ENCODE measurements at regions not wholly inside any gene's neighbourhood (a gene's known extent, or its start where the extent isn't known, plus 50 kb on each side); places are given as distances from the start of the nearest gene placed in this dataset.

- no peak overlapping the region for H3K9ac ChIP-seq (ENCODE audit: low read depth in 1 of 2, low read length in 2 of 2)
- TF ChIP-seq ZBTB33 (IDR thresholded peaks at IDR 0.05) = no peak
- no peak for TF ChIP-seq RAD21 (IDR thresholded peaks at IDR 0.05)
- no peak for TF ChIP-seq RXRA (IDR thresholded peaks at IDR 0.05)
- no peak for TF ChIP-seq NR2F2 (IDR thresholded peaks at IDR 0.05)
- H3K9me3 ChIP-seq (ENCODE audit: control insufficient read depth in 4 of 4, low read length in 3 of 4) = peaks cover 0 to 2% (median 0%) of the 10 kb centered on the region in 4 donors
- no peak for DNase-seq (ENCODE audit: low spot score)
- no peak overlapping the region for H3K4me3 ChIP-seq (ENCODE audit: low read depth in 1 of 3, low read length in 3 of 3)
- H3K27me3 ChIP-seq (ENCODE audit: control insufficient read depth in 4 of 4, insufficient read depth in 4 of 4, low read length in 3 of 4) = no peaks in the 10 kb centered on the region
- H3K4me1 ChIP-seq (ENCODE audit: control insufficient read depth in 4 of 4, insufficient read depth in 4 of 4, low read length in 3 of 4) = peaks cover 0 to 2% (median 0%) of the 10 kb centered on the region in 4 donors
- no peak overlapping the region for H3K27ac ChIP-seq (ENCODE audit: low read depth in 1 of 2, low read length in 2 of 2)
- no peaks in the 10 kb centered on the region for H3K36me3 ChIP-seq (ENCODE audit: control insufficient read depth in 4 of 4, insufficient read depth in 3 of 4, low read depth in 1 of 4, low read length in 3 of 4)
Observed at GRCh38 chr6:25038300-25038699, 102.5 kb upstream of the RIPOR2 start.

DNA sequence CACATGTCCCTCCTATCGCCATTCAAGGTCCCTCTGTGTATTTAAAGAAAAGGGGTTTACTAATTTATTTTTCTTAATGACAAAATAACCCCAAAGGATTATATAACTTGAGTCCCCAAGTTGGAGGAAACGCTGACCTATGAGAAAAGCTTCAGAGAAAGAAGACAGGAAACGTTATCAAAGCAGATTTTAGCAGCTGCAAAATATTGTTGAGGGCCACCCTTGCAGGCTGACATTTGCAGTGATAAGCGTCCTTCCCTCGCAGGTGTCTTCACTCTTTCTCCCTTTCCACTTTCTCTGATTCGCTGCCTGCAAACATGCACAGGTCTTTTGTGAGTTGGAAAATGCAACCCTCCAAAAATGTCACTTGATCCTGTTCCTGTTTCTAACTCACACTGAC is 103.2 kb upstream of the RIPOR2 start:
- TF ChIP-seq, protein P1, sequence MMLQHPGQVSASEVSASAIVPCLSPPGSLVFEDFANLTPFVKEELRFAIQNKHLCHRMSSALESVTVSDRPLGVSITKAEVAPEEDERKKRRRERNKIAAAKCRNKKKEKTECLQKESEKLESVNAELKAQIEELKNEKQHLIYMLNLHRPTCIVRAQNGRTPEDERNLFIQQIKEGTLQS (IDR thresholded peaks at IDR 0.05) = no peak
- TF ChIP-seq SP1 (IDR thresholded peaks at IDR 0.05) (no peak), TAF1 (conservative IDR thresholded peaks at IDR 0.05) (no peak)
- H3K27me3 ChIP-seq (ENCODE audit: control insufficient read depth in 4 of 4, insufficient read depth in 4 of 4, low read length in 3 of 4) = no peaks in the 10 kb centered on the region
- peaks cover 0 to 2% (median 0%) of the 10 kb centered on the region in 4 donors for H3K9me3 ChIP-seq (ENCODE audit: control insufficient read depth in 4 of 4, low read length in 3 of 4)
- no peaks in the 10 kb centered on the region for H3K36me3 ChIP-seq (ENCODE audit: control insufficient read depth in 4 of 4, insufficient read depth in 3 of 4, low read depth in 1 of 4, low read length in 3 of 4)
- no peak overlapping the region for H3K4me3 ChIP-seq (ENCODE audit: low read depth in 1 of 3, low read length in 3 of 3)
- 63% methylated on average over 6 of the region's 6 CpGs for WGBS
- H3K4me1 ChIP-seq (ENCODE audit: control insufficient read depth in 4 of 4, insufficient read depth in 4 of 4, low read length in 3 of 4) = peaks cover 0 to 2% (median 0%) of the 10 kb centered on the region in 4 donors
- H3K27ac ChIP-seq (ENCODE audit: low read depth in 1 of 2, low read length in 2 of 2) = no peak overlapping the region
- H3K9ac ChIP-seq (ENCODE audit: low read depth in 1 of 2, low read length in 2 of 2) = no peak overlapping the region
- no peak for DNase-seq (ENCODE audit: low spot score)

GRCh38 chr6:25041485-25042035 is 105.8 kb upstream of the RIPOR2 start:
- H3K9me3 ChIP-seq (ENCODE audit: control insufficient read depth in 4 of 4, low read length in 3 of 4) = peaks cover 0 to 2% (median 0%) of the 10 kb centered on the region in 4 donors
- TF ChIP-seq GABPA (IDR thresholded peaks at IDR 0.05 in 1 of 2, conservative IDR thresholded peaks at IDR 0.05 in 1 of 2) = no peak
- peak in 1 of 2 donors; percentile 2 for TF ChIP-seq JUND (IDR thresholded peaks at IDR 0.05)
- H3K36me3 ChIP-seq (ENCODE audit: control insufficient read depth in 4 of 4, insufficient read depth in 3 of 4, low read depth in 1 of 4, low read length in 3 of 4) = no peaks in the 10 kb centered on the region
- H3K9ac ChIP-seq (ENCODE audit: low read depth in 1 of 2, low read length in 2 of 2) = peak overlapping the region in 1 of 2 donors; percentile 55
- WGBS = 72% methylated on average over 12 of the region's 12 CpGs
- peak overlapping the region in 1 of 3 donors; percentile 4 for H3K4me3 ChIP-seq (ENCODE audit: low read depth in 1 of 3, low read length in 3 of 3)
- no peaks in the 10 kb centered on the region for H3K27me3 ChIP-seq (ENCODE audit: control insufficient read depth in 4 of 4, insufficient read depth in 4 of 4, low read length in 3 of 4)
- H3K27ac ChIP-seq (ENCODE audit: low read depth in 1 of 2, low read length in 2 of 2) = peak overlapping the region; percentile 5 to 50
- no peak for DNase-seq (ENCODE audit: low spot score)
- no peaks in the 10 kb centered on the region for H3K4me1 ChIP-seq (ENCODE audit: control insufficient read depth in 4 of 4, insufficient read depth in 4 of 4, low read length in 3 of 4)

GRCh38 chr6:25042036-25042521 is 106.3 kb upstream of the RIPOR2 start:
- H3K4me1 ChIP-seq (ENCODE audit: control insufficient read depth in 4 of 4, insufficient read depth in 4 of 4, low read length in 3 of 4) = no peaks in the 10 kb centered on the region
- WGBS = 71% methylated on average over 13 of the region's 13 CpGs
- peaks cover 0 to 2% (median 0%) of the 10 kb centered on the region in 4 donors for H3K9me3 ChIP-seq (ENCODE audit: control insufficient read depth in 4 of 4, low read length in 3 of 4)
- H3K4me3 ChIP-seq (ENCODE audit: low read depth in 1 of 3, low read length in 3 of 3) = peak overlapping the region in 1 of 3 donors; percentile 4
- TF ChIP-seq HNF4G (IDR thresholded peaks at IDR 0.05) = no peak
- H3K36me3 ChIP-seq (ENCODE audit: control insufficient read depth in 4 of 4, insufficient read depth in 3 of 4, low read depth in 1 of 4, low read length in 3 of 4) = no peaks in the 10 kb centered on the region
- H3K27ac ChIP-seq (ENCODE audit: low read depth in 1 of 2, low read length in 2 of 2) = peak overlapping the region in 1 of 2 donors; percentile 5
- H3K9ac ChIP-seq (ENCODE audit: low read depth in 1 of 2, low read length in 2 of 2) = peak overlapping the region in 1 of 2 donors; percentile 55
- no peaks in the 10 kb centered on the region for H3K27me3 ChIP-seq (ENCODE audit: control insufficient read depth in 4 of 4, insufficient read depth in 4 of 4, low read length in 3 of 4)
- no peak for DNase-seq (ENCODE audit: low spot score)

All from liver (tissue), 7 donors.